HEK293 (cell line): ENCODE measurements at regions not wholly inside any gene's neighbourhood (a gene's known extent, or its start where the extent isn't known, plus 50 kb on each side); places are given as distances from the start of the nearest gene placed in this dataset.

ENCODE experiments used
- CTCF ChIA-PET: fragments of 350-600 bp; formaldehyde crosslinking; extraction: SDS; loops from one replicate; lab custom pipeline; 2021; ENCODE audit warnings: antibody characterized with exemption; lab: Yijun Ruan, JAX
- POLR2A ChIA-PET: fragments of 300-600 bp; formaldehyde crosslinking; extraction: SDS; loops from one replicate; lab custom pipeline; 2020; ENCODE audit warnings: antibody characterized with exemption, inconsistent platforms; lab: Yijun Ruan, JAX
- H3K27ac ChIP-seq: fragments of 200-500 bp; sonication (Bioruptor generic); 2 replicates; pipeline ENCODE4 v1.5.1; 2014; ENCODE audit warnings: low read depth, low read length, control low read depth, inconsistent platforms; ENCODE audit errors: extremely low read depth
- H3K36me3 ChIP-seq, 2 experiments: fragments of 200-500 bp in 1 of 2; sonication (Bioruptor generic) in 1 of 2; 1 replicate in 1 of 2; 2 replicates in 1 of 2; pipeline ENCODE4 v1.5.1; 2014 to 2017; ENCODE audit warnings: inconsistent platforms in 2 of 2, low read length in 2 of 2; ENCODE audit not compliant: control insufficient read depth in 2 of 2, insufficient read depth in 1 of 2
- H3K4me1 ChIP-seq: fragments of 200-500 bp; sonication (Bioruptor generic); 2 replicates; pipeline ENCODE4 v1.5.1; 2014; ENCODE audit warnings: mild to moderate bottlenecking, low read length, inconsistent platforms; ENCODE audit not compliant: control insufficient read depth, insufficient read depth
- H3K4me3 ChIP-seq: 2 replicates; pipeline ENCODE4 v1.5.1; 2011; ENCODE audit warnings: low read depth, mild to moderate bottlenecking, control low read depth, low read length, moderate library complexity
- H3K9me3 ChIP-seq: fragments of 200-500 bp; sonication (Bioruptor generic); 2 replicates; pipeline ENCODE4 v1.5.1; 2014; ENCODE audit warnings: low read depth, low read length, inconsistent platforms; ENCODE audit not compliant: control insufficient read depth, insufficient read depth
- AEBP2 ChIP-seq: fragments of 450-650 bp; formaldehyde crosslinking; IDR thresholded peaks from 2 replicates; pipeline ENCODE4 v1.5.1; 2016; ENCODE audit warnings: missing biosample characterization, missing genetic modification characterization, borderline replicate concordance
- EGR2 ChIP-seq: fragments of 450-650 bp; formaldehyde crosslinking; IDR thresholded peaks from 2 replicates; pipeline ENCODE4 v1.5.1; 2016; ENCODE audit warnings: low read depth, missing biosample characterization, missing genetic modification characterization
- GLI2 ChIP-seq: fragments of 450-650 bp; formaldehyde crosslinking; IDR thresholded peaks from 2 replicates; pipeline ENCODE4; 2017; ENCODE audit warnings: missing biosample characterization, missing genetic modification characterization, low read depth, borderline replicate concordance
- KLF10 ChIP-seq: fragments of 450-650 bp; IDR thresholded peaks from 2 replicates; pipeline ENCODE4 v1.5.1; 2018; ENCODE audit warnings: missing biosample characterization, mild to moderate bottlenecking, missing genetic modification characterization
- SCRT2 ChIP-seq: fragments of 450-650 bp; formaldehyde crosslinking; IDR thresholded peaks from 2 replicates; pipeline ENCODE4 v1.5.1; 2016; ENCODE audit warnings: missing biosample characterization, missing genetic modification characterization
- YY2 ChIP-seq: fragments of 450-650 bp; formaldehyde crosslinking; IDR thresholded peaks from 2 replicates; pipeline ENCODE4 v1.5.1; 2016; ENCODE audit warnings: missing biosample characterization, missing genetic modification characterization
- ZBTB49 ChIP-seq: fragments of 450-650 bp; formaldehyde crosslinking; IDR thresholded peaks from 2 replicates; pipeline ENCODE4 v1.5.1; 2016; ENCODE audit warnings: missing biosample characterization, missing genetic modification characterization, low read depth
- ZEB2 ChIP-seq: fragments of 450-650 bp; formaldehyde crosslinking; IDR thresholded peaks from 2 replicates; pipeline ENCODE4 v1.5.1; 2016; ENCODE audit warnings: missing biosample characterization, missing genetic modification characterization
- ZNF138 ChIP-seq: fragments of 450-650 bp; formaldehyde crosslinking; IDR thresholded peaks from 2 replicates; pipeline ENCODE4 v1.5.1; 2016; ENCODE audit warnings: missing biosample characterization, missing genetic modification characterization, borderline replicate concordance
- ZNF184 ChIP-seq: fragments of 450-650 bp; IDR thresholded peaks from 2 replicates; pipeline ENCODE4 v1.5.1; 2018; ENCODE audit warnings: missing biosample characterization, mild to moderate bottlenecking, missing genetic modification characterization
- ZNF214 ChIP-seq: fragments of 450-650 bp; formaldehyde crosslinking; IDR thresholded peaks from 2 replicates; pipeline ENCODE4 v1.5.1; 2017; ENCODE audit warnings: missing biosample characterization, mild to moderate bottlenecking, missing genetic modification characterization, borderline replicate concordance
- ZNF221 ChIP-seq: fragments of 450-650 bp; formaldehyde crosslinking; IDR thresholded peaks from 2 replicates; pipeline ENCODE4 v1.5.1; 2017; ENCODE audit warnings: missing biosample characterization, missing genetic modification characterization, borderline replicate concordance
- ZNF223 ChIP-seq: fragments of 450-650 bp; formaldehyde crosslinking; IDR thresholded peaks from 2 replicates; pipeline ENCODE4 v1.5.1; 2016; ENCODE audit warnings: missing biosample characterization, missing genetic modification characterization
- ZNF239 ChIP-seq: fragments of 450-650 bp; formaldehyde crosslinking; IDR thresholded peaks from 2 replicates; pipeline ENCODE4 v1.5.1; 2016; ENCODE audit warnings: missing biosample characterization, missing genetic modification characterization
- ZNF404 ChIP-seq: fragments of 450-650 bp; formaldehyde crosslinking; IDR thresholded peaks from 2 replicates; pipeline ENCODE4 v1.5.1; 2017; ENCODE audit warnings: missing biosample characterization, missing genetic modification characterization
- ZNF518A ChIP-seq: fragments of 450-650 bp; formaldehyde crosslinking; conservative IDR thresholded peaks from 2 replicates; pipeline ENCODE4 v1.5.1; 2016; ENCODE audit warnings: low read depth, missing biosample characterization, missing genetic modification characterization
- ZNF548 ChIP-seq: fragments of 450-650 bp; formaldehyde crosslinking; IDR thresholded peaks from 2 replicates; pipeline ENCODE4 v1.5.1; 2016; ENCODE audit warnings: missing biosample characterization, missing genetic modification characterization
- ZNF549 ChIP-seq: fragments of 450-650 bp; IDR thresholded peaks from 2 replicates; pipeline ENCODE4 v1.5.1; 2018; ENCODE audit warnings: missing biosample characterization, missing genetic modification characterization, mild to moderate bottlenecking, inconsistent platforms, moderate library complexity
- ZNF629 ChIP-seq: fragments of 450-650 bp; formaldehyde crosslinking; IDR thresholded peaks from 2 replicates; pipeline ENCODE4 v1.5.1; 2017; ENCODE audit warnings: missing biosample characterization, missing genetic modification characterization
- ZNF677 ChIP-seq: fragments of 450-650 bp; IDR thresholded peaks from 2 replicates; pipeline ENCODE4 v1.5.0; 2018; ENCODE audit warnings: missing biosample characterization, mild to moderate bottlenecking, missing genetic modification characterization, moderate library complexity
- ZNF692 ChIP-seq: fragments of 450-650 bp; formaldehyde crosslinking; IDR thresholded peaks from 2 replicates; pipeline ENCODE4 v1.5.1; 2016; ENCODE audit warnings: missing biosample characterization, missing genetic modification characterization
- ZNF830 ChIP-seq: fragments of 450-650 bp; IDR thresholded peaks from 2 replicates; pipeline ENCODE4 v1.5.0; 2018; ENCODE audit warnings: missing biosample characterization, missing genetic modification characterization, low read depth, mild to moderate bottlenecking, moderate library complexity
- ZXDB ChIP-seq: fragments of 450-650 bp; formaldehyde crosslinking; IDR thresholded peaks from 2 replicates; pipeline ENCODE4 v1.5.1; 2016; ENCODE audit warnings: missing biosample characterization, missing genetic modification characterization

GRCh38 chr11:36817336-36817965 lies 219.4 kb upstream of the RAG2 start:
- H3K27ac ChIP-seq = no peak overlapping the region
- POLR2A ChIA-PET = no interaction called here
- H3K36me3 ChIP-seq = no peaks in the 10 kb centered on the region
- no peaks in the 10 kb centered on the region for H3K9me3 ChIP-seq
- TF ChIP-seq KLF10 (no peak), ZNF239 (tag by site-specific recombination) (no peak), ZNF518A (tag by site-specific recombination) (no peak), ZNF404 (no peak), ZNF548 (no peak), ZNF214 (no peak)
- CTCF ChIA-PET = interaction anchor here (0.6 to 3.8 kb wide), 7 partner anchors 10 to 254 kb away, joined by 3 to 15 read pairs (median 3); no protein-coding TSS in a partner anchor
- no peaks in the 10 kb centered on the region for H3K4me1 ChIP-seq
- H3K4me3 ChIP-seq = no peak overlapping the region

GRCh38 chr11:36809303-36809702 lies 211.3 kb upstream of the RAG2 start:
- Histone ChIP-seq H3K27ac (no peak overlapping the region), H3K4me3 (no peak overlapping the region), H3K36me3 (no peaks in the 10 kb centered on the region), H3K9me3 (no peaks in the 10 kb centered on the region), H3K4me1 (no peaks in the 10 kb centered on the region)
- TF ChIP-seq ZNF138 (tag by site-specific recombination) (no peak), ZNF223 (no peak), YY2 (tag by site-specific recombination) (no peak), ZNF692 (tag by site-specific recombination) (no peak), EGR2 (tag by site-specific recombination) (no peak), GLI2 (tag by site-specific recombination) (no peak), ZNF830 (tag by site-specific recombination) (no peak), AEBP2 (tag by site-specific recombination) (no peak), ZNF184 (tag by site-specific recombination) (no peak), ZNF677 (tag by site-specific recombination) (no peak), SCRT2 (tag by site-specific recombination) (no peak), ZNF221 (tag by site-specific recombination) (no peak), ZBTB49 (no peak), ZNF549 (tag by site-specific recombination) (no peak), ZNF629 (no peak), ZEB2 (tag by site-specific recombination) (no peak), ZXDB (tag by site-specific recombination) (no peak)
- ChIA-PET CTCF (interaction anchor here (0.5 kb wide), 1 partner anchor 25 kb away, joined by 3 read pairs; no protein-coding TSS in a partner anchor), POLR2A (no interaction called here)
